ENCODE measurements at regions not wholly inside any gene's neighbourhood (a gene's known extent, or its start where the extent isn't known, plus 50 kb on each side); places are given as distances from the start of the nearest gene placed in this dataset.

DNA sequence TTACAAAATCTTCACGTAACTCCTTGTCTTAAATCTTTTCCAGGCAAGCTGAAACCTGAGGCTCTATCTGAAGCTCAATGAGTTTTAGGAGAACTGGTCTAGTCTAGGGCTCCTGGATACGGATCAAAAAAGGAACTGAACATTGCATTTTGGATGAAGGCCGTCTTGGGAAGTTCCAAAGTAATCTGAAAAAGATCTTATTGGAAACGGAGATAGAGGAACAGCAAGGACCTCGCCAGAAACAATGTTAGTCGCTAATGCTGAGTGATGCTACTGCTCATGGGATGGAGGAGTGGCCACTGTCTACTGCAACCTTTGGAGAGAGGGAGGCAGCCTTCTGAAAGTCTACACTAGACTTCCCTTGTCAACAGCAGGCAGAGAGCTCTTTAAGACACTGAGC lies 91.4 kb upstream of the ATXN1 start:
- TF ChIP-seq, protein P1, sequence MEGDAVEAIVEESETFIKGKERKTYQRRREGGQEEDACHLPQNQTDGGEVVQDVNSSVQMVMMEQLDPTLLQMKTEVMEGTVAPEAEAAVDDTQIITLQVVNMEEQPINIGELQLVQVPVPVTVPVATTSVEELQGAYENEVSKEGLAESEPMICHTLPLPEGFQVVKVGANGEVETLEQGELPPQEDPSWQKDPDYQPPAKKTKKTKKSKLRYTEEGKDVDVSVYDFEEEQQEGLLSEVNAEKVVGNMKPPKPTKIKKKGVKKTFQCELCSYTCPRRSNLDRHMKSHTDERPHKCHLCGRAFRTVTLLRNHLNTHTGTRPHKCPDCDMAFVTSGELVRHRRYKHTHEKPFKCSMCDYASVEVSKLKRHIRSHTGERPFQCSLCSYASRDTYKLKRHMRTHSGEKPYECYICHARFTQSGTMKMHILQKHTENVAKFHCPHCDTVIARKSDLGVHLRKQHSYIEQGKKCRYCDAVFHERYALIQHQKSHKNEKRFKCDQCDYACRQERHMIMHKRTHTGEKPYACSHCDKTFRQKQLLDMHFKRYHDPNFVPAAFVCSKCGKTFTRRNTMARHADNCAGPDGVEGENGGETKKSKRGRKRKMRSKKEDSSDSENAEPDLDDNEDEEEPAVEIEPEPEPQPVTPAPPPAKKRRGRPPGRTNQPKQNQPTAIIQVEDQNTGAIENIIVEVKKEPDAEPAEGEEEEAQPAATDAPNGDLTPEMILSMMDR (IDR thresholded peaks at IDR 0.05), result no peak
- TF ChIP-seq POLR2A (IDR thresholded peaks at IDR 0.05), result no peak

All from adrenal gland (tissue), 5 donors.